ENCODE measurements at regions not wholly inside any gene's neighbourhood (a gene's known extent, or its start where the extent isn't known, plus 50 kb on each side); places are given as distances from the start of the nearest gene placed in this dataset.

GRCh38 chr22:47965896-47966295 is 1203.4 kb downstream of the TBC1D22A start:
- H3K4me3 ChIP-seq (replicated peaks; ENCODE audit: low read depth, low read length) = no peak overlapping the region
- TF ChIP-seq CTCF (IDR thresholded peaks at IDR 0.05; ENCODE audit: insufficient read depth, low read length, poor library complexity, severe bottlenecking) = no peak
- DNase-seq (ENCODE audit: extremely low read depth, insufficient read length) = no peak
- no peaks in the 10 kb centered on the region for H3K27me3 ChIP-seq (replicated peaks; ENCODE audit: control insufficient read depth, insufficient read depth, low read length)
- no peaks in the 10 kb centered on the region for H3K36me3 ChIP-seq (ENCODE audit: control insufficient read depth, insufficient read depth, low read length)

GRCh38 chr22:47965066-47965465 is 1202.6 kb downstream of the TBC1D22A start:
- DNase-seq (ENCODE audit: extremely low read depth, insufficient read length) = no peak
- Histone ChIP-seq H3K4me3 (replicated peaks; ENCODE audit: low read depth, low read length) (no peak overlapping the region), H3K27me3 (replicated peaks; ENCODE audit: control insufficient read depth, insufficient read depth, low read length) (no peaks in the 10 kb centered on the region), H3K36me3 (ENCODE audit: control insufficient read depth, insufficient read depth, low read length) (no peaks in the 10 kb centered on the region)
- TF ChIP-seq CTCF (IDR thresholded peaks at IDR 0.05; ENCODE audit: insufficient read depth, low read length, poor library complexity, severe bottlenecking) = no peak

DNA sequence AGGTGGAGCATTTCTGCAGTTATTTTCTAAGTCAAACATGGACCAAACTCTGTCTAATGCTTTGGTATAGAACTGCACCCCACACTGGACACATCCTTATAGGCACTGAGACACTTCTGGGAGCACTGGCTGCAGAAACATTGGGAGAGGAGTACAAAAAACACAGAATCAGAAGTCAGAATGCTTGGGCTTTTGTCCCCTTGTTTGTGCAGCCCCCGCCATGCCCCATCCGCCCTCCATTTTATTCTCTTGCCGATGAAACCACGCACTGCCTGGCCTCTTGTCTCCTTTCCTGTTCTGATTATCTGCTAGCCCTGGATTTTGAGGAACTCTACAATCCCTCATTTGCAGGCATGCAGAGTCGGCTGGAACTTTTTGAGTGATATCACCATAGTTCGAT is 1201.2 kb downstream of the TBC1D22A start:
- Histone ChIP-seq H3K4me3 (replicated peaks; ENCODE audit: low read depth, low read length) (no peak overlapping the region), H3K36me3 (ENCODE audit: control insufficient read depth, insufficient read depth, low read length) (no peaks in the 10 kb centered on the region), H3K27me3 (replicated peaks; ENCODE audit: control insufficient read depth, insufficient read depth, low read length) (no peaks in the 10 kb centered on the region)
- no peak for DNase-seq (ENCODE audit: extremely low read depth, insufficient read length)
- TF ChIP-seq CTCF (IDR thresholded peaks at IDR 0.05; ENCODE audit: insufficient read depth, low read length, poor library complexity, severe bottlenecking) = no peak

DNA sequence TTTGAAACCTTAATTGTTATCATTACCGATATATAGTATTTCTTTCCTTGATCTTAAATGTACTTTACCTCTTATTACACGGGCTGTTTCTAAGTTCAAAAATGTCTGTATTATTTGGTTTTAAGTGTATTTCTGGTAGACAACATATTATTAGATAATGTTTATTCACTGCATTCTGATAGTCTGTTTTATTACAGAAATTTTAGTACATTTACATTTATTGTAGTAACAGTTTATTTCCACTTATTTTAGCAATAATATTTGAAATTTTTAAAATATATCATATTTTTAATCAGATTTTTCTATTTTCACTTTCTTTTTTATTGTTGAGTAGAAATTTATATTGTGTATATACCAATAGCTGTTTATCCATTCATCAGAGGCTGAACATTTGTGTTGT is 1195.2 kb downstream of the TBC1D22A start:
- Histone ChIP-seq H3K27me3 (replicated peaks; ENCODE audit: control insufficient read depth, insufficient read depth, low read length) (no peaks in the 10 kb centered on the region), H3K4me3 (replicated peaks; ENCODE audit: low read depth, low read length) (no peak overlapping the region), H3K36me3 (ENCODE audit: control insufficient read depth, insufficient read depth, low read length) (no peaks in the 10 kb centered on the region)
- no peak for DNase-seq (ENCODE audit: extremely low read depth, insufficient read length)
- no peak for TF ChIP-seq CTCF (IDR thresholded peaks at IDR 0.05; ENCODE audit: insufficient read depth, low read length, poor library complexity, severe bottlenecking)

- H3K27me3 ChIP-seq (replicated peaks; ENCODE audit: control insufficient read depth, insufficient read depth, low read length) = no peaks in the 10 kb centered on the region
- no peak overlapping the region for H3K4me3 ChIP-seq (replicated peaks; ENCODE audit: low read depth, low read length)
- no peak for TF ChIP-seq CTCF (IDR thresholded peaks at IDR 0.05; ENCODE audit: insufficient read depth, low read length, poor library complexity, severe bottlenecking)
- DNase-seq (ENCODE audit: extremely low read depth, insufficient read length) = no peak
- no peaks in the 10 kb centered on the region for H3K36me3 ChIP-seq (ENCODE audit: control insufficient read depth, insufficient read depth, low read length)
Measured at GRCh38 chr22:47954107-47954506, 1191.7 kb downstream of the TBC1D22A start.

GRCh38 chr22:47944941-47945340 is 1182.5 kb downstream of the TBC1D22A start:
- no peak for DNase-seq (ENCODE audit: extremely low read depth, insufficient read length)
- Histone ChIP-seq H3K36me3 (ENCODE audit: control insufficient read depth, insufficient read depth, low read length) (no peaks in the 10 kb centered on the region), H3K4me3 (replicated peaks; ENCODE audit: low read depth, low read length) (no peak overlapping the region), H3K27me3 (replicated peaks; ENCODE audit: control insufficient read depth, insufficient read depth, low read length) (no peaks in the 10 kb centered on the region)
- TF ChIP-seq CTCF (IDR thresholded peaks at IDR 0.05; ENCODE audit: insufficient read depth, low read length, poor library complexity, severe bottlenecking) = no peak
